Fibroblast of skin of left biceps (primary cell): ENCODE measurements at regions not wholly inside any gene's neighbourhood (a gene's known extent, or its start where the extent isn't known, plus 50 kb on each side); places are given as distances from the start of the nearest gene placed in this dataset.

Experiments
- DNase-seq, 2 experiments: peaks; one replicate each; pipeline ENCODE4 v3.0.0-alpha.2; 2013; ENCODE audit warnings: low read depth in 2 of 2

GRCh38 chr12:24723759-24724158 lies 225.1 kb downstream of the BCAT1 start:
- DNase-seq = no peak

DNA sequence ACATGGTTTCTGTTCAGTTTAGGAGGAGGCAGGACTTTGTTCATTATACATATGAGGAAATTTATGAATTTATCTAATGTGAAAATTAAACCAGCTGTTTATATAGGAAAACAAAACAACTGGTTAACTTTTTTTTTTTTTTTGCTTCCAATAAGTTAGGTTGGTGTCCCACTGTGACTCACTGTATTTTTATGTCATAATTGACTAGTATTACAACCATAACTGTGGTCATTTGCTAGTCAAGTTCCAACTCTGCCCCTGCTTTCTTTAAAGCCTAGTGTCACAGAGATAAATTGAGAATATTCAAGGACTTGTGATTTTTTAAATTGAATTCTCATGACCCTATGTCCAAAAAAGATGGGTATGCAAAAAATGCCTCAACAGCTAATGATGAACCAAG lies 227.7 kb downstream of the BCAT1 start:
- no peak for DNase-seq

- DNase-seq = no peak
These were observed 229.6 kb downstream of the BCAT1 start for GRCh38 chr12:24719293-24719721.

DNA sequence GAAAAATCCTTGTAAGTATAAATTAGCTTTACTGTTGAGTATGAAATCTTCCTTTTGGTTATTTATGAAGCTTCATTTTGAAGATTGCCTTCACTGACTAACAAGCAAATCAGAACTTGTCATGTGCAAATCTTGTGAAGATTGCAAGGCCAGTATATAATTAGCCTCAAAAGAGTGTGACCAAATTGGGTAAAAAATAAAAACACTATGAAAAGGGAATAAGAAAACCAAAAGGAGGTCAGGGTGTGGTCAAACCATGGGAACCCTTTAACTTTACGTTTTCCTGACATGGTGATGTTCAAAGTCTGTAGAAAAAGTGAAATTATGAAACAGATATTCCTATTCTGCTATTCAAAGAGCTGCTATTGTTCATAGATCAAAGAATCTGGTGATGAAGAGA lies 230.3 kb downstream of the BCAT1 start:
- DNase-seq = no peak

GRCh38 chr12:24714237-24714636 lies 234.7 kb downstream of the BCAT1 start:
- no peak for DNase-seq

- no peak for DNase-seq
These were observed 237.6 kb downstream of the BCAT1 start for GRCh38 chr12:24711056-24712008.

- no peak for DNase-seq
These were observed 239.7 kb downstream of the BCAT1 start for GRCh38 chr12:24709216-24709615.

- DNase-seq = no peak
These were observed 240.2 kb downstream of the BCAT1 start for GRCh38 chr12:24708718-24709117.

GRCh38 chr12:24708043-24708442 lies 240.9 kb downstream of the BCAT1 start:
- DNase-seq = no peak

DNA sequence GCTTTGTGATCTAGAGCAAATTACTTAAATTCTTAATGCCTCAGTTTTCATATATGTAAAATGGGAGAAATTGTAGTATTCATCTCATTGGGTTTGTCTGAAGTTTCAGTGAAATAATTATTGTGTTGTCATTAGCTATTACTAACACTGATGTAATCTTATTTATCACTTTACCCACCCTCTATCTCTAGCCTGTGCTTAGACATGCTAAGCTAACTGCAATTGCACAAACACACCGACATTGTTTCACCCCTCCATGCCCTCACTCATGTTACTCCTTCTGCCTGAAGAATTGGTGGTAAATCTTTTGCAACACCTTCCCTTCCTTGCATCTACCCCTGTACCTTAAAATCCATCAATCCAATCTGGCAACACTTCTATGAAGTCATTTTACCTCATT lies 241.6 kb downstream of the BCAT1 start:
- DNase-seq = no peak

DNA sequence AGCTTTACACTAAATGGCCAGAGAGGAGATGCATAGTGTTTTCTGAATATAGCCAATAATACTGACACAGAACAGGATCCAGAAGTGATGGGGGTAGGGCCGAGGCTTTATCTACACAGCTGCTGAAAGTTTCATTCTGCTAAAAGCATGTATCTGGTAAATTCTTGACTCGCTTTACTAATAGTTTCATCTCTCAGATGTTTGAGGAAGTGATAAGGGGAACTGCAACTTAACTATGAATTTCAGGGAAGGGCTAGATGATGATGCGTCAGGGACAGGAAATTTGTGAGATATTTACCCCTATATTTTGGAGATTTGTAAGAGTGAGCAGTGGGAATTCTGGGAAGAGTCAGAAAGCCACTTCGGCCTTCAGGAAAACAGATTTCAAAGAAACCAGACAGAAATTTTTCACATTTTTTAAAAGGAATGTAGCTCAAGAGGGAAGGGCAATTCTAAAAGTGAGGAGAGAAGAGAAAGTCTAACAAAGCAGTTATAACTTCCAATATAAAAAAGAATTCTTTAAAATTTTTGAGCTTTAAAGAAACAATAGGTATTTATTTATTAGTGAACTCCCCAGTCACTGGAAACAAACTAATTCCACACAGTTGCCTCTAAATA lies 243.1 kb downstream of the BCAT1 start:
- DNase-seq = no peak

DNA sequence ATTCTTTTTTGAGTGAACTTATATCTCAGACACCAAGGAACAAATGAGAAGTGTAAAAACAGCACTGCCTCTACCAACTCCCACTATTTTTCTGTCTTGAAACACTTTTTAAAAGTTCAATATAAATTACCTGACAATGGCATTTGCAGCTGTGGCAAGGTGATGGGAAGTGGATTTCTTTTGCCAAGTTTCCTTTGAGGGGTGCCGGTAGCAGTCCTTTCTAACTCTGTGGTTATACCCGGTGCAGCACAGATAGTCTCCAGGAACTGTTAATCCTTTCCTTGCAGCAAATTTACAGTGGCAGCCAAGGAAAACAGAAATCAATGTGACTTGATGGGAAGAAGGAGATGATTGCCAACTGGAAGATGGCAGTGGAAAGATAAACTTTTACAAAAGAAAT lies 243.7 kb downstream of the BCAT1 start:
- DNase-seq = no peak

DNA sequence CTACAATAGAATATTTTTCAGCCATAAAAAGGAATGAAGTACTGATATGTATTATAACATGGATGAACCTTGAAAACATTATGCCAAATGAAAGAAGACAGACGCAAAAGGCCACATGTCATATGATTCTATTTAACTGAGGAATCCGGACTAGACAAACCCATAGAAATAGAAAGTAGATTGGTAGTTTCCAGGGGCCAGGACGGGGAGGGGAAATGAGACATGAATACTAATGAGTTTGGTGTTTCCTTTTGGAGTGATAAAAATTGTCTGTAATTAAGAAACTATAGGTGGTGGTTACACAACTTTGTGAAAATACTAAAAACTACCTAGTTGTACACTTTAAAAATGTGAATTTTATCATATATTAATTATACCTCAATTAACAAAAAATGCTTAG lies 247.6 kb downstream of the BCAT1 start:
- no peak for DNase-seq

GRCh38 chr12:24698972-24699371 lies 249.9 kb downstream of the BCAT1 start:
- DNase-seq = no peak

GRCh38 chr12:24697769-24698168 lies 251.1 kb downstream of the BCAT1 start:
- no peak for DNase-seq

DNA sequence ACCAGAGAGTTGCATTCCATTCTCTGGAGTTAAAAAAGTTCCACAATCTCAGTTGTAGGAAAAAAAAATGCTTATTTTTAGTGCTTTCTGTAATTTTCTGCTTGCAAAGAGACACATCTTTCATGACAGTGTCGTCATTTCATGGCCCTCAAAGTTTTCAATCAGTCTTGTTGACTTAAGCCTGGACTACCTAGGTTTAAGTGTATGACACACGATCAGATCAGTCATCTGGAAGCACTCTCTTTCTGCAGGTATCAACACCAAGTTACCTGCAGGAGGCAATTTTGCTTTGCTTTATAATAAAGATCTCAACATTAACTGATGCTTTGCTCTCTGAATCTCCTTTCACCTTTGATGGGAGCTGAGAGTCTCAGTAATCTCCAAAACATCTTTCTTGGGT lies 251.6 kb downstream of the BCAT1 start:
- DNase-seq = no peak

DNA sequence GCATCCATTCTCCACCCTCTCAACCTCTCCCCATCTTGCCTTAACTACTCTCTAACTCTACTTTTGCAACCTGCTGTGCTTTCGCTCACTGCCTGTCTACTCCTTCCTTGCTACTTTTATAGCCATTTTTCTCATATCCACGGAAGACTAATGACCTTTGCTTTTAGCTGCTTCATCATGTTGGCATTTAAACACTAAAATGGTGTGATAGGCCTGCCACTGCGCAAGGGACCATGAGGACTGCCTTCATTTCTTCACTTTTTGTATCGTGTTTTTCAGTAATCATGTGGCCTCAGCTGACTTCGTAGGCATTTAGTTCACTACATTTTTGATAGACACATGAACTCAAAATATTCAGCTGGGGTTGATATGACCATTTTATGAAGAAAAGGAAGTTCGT lies 252.1 kb downstream of the BCAT1 start:
- no peak for DNase-seq

GRCh38 chr12:24695657-24696329 lies 253.1 kb downstream of the BCAT1 start:
- no peak for DNase-seq

- no peak for DNase-seq
These were observed 253.8 kb downstream of the BCAT1 start for GRCh38 chr12:24695103-24695502.

- DNase-seq = no peak
These were observed 260.3 kb downstream of the BCAT1 start for GRCh38 chr12:24688601-24689000.

GRCh38 chr12:24681570-24681969 lies 267.3 kb downstream of the BCAT1 start:
- DNase-seq = no peak

DNA sequence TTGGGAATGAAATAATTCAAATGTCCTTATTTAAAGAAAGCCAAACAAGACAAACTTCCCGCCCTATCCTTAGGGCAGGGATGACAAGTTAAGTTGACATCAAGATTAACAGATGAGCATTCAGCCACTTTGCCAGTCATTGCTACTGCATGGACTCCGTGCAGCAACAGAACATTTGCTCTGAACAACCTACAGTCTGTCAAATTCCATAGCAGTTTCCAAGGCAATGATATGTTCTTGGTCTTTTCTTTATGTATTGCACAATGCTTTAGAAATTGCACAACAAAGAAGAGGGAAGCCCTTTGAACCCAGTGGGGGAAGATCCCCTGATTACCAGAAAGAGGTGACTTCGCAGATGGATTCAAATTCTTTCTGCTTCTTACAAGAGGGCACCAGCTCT lies 269.8 kb downstream of the BCAT1 start:
- no peak for DNase-seq

DNA sequence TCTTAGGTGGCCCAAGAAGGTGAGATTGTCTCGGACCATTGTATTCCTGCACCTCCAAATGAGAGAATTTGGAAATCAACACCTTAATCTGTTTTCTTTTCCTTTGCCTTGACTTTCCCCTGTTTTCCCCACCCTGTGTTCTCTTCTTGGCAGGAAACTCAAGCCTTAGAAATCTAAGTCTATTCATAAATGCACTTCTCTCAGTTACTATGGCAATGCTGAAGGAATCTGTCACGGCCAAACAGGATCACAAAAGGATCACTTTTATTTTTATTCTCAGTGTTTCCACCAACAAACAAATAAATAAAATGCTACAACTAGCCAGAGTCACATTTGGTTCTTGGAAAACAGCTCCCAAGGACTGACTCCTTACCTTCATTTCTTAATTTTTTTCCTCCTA lies 270.5 kb downstream of the BCAT1 start:
- DNase-seq = no peak
